Effector memory CD8-positive, alpha-beta T cell (primary cell): ENCODE measurements at regions not wholly inside any gene's neighbourhood (a gene's known extent, or its start where the extent isn't known, plus 50 kb on each side); places are given as distances from the start of the nearest gene placed in this dataset.

Source experiments
- ATAC-seq: fragments of 150-1000 bp; cut with Tn5 transposase; replicated peaks from 2 replicates; pipeline ENCODE4 v1.10.0; 2021; ENCODE audit warnings: mild to moderate bottlenecking, moderate library complexity
- DNase-seq, 3 experiments: peaks; one replicate each; pipeline ENCODE4 v3.0.0; 2021
- H3K27ac Mint-ChIP-seq, 2 donors: one replicate each; pipeline ENCODE4 v1.8.0; 2022; ENCODE audit warnings: mild to moderate bottlenecking in 2 of 2, mixed read lengths in 2 of 2, moderate library complexity in 2 of 2
- H3K27me3 Mint-ChIP-seq, 2 donors: one replicate each; pipeline ENCODE4 v1.8.0; 2022; ENCODE audit warnings: mixed read lengths in 2 of 2
- H3K36me3 Mint-ChIP-seq: one replicate; pipeline ENCODE4 v1.8.0; 2022; ENCODE audit warnings: mild to moderate bottlenecking, moderate library complexity, mixed read lengths; ENCODE audit not compliant: insufficient read depth
- H3K4me1 Mint-ChIP-seq, 2 donors: one replicate each; pipeline ENCODE4 v1.8.0; 2022; ENCODE audit warnings: low read depth in 2 of 2, mixed read lengths in 2 of 2
- H3K4me3 Mint-ChIP-seq, 2 donors: one replicate each; pipeline ENCODE4 v1.8.0; 2022; ENCODE audit warnings: mild to moderate bottlenecking in 2 of 2, mixed read lengths in 2 of 2, moderate library complexity in 2 of 2
- H3K9me3 Mint-ChIP-seq, 2 donors: one replicate each; pipeline ENCODE4 v1.8.0; 2022; ENCODE audit warnings: mixed read lengths in 2 of 2

- peaks cover 3% of the 10 kb centered on the region for H3K36me3 Mint-ChIP-seq
- no peaks in the 10 kb centered on the region for H3K4me1 Mint-ChIP-seq
- H3K9me3 Mint-ChIP-seq = no peaks in the 10 kb centered on the region
- H3K27ac Mint-ChIP-seq = no peak overlapping the region
- no peak overlapping the region for H3K4me3 Mint-ChIP-seq
- no peak for ATAC-seq
- no peaks in the 10 kb centered on the region for H3K27me3 Mint-ChIP-seq
- no peak for DNase-seq
Measured at GRCh38 chr1:232438476-232438875, 191.5 kb downstream of the SIPA1L2 start.

DNA sequence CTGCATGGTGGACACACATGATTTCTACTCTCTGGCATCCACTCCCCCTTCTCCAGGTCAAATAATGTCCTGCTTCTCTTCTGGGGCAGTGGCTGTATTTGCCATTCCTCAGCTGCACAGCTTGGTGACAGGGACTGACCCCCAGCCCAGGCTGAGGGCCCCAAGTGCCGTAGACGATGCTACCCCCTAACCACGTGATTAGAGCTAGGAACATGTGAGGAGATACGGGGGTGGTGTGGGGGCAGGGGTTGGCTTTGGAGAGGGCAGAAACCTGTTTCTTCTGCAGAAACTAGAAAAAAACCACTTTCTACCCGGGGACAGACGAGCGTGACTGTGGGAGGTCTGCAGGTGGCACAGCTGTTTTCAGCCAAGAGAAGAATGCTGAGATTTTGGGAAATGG lies 192.4 kb downstream of the SIPA1L2 start:
- Mint-ChIP-seq H3K36me3 (peaks cover 3% of the 10 kb centered on the region), H3K4me3 (no peak overlapping the region), H3K4me1 (no peaks in the 10 kb centered on the region), H3K27ac (no peak overlapping the region), H3K9me3 (no peaks in the 10 kb centered on the region), H3K27me3 (no peaks in the 10 kb centered on the region)
- ATAC-seq = no peak
- DNase-seq = no peak

GRCh38 chr1:232435729-232436128 lies 194.2 kb downstream of the SIPA1L2 start:
- Mint-ChIP-seq H3K27me3 (peaks cover 0 to 4% of the 10 kb centered on the region in 2 donors), H3K27ac (no peak overlapping the region), H3K4me3 (no peak overlapping the region), H3K9me3 (no peaks in the 10 kb centered on the region), H3K36me3 (peaks cover 3% of the 10 kb centered on the region), H3K4me1 (no peaks in the 10 kb centered on the region)
- ATAC-seq (no peak), DNase-seq (no peak)

GRCh38 chr1:232432313-232432712 lies 197.6 kb downstream of the SIPA1L2 start:
- DNase-seq (no peak), ATAC-seq (no peak)
- Mint-ChIP-seq H3K27me3 (peaks cover 0 to 7% of the 10 kb centered on the region in 2 donors), H3K4me3 (no peak overlapping the region), H3K27ac (no peak overlapping the region), H3K9me3 (no peaks in the 10 kb centered on the region), H3K36me3 (no peaks in the 10 kb centered on the region), H3K4me1 (no peaks in the 10 kb centered on the region)

- ATAC-seq (no peak), DNase-seq (no peak)
- Mint-ChIP-seq H3K27ac (no peak overlapping the region), H3K4me1 (no peaks in the 10 kb centered on the region), H3K36me3 (no peaks in the 10 kb centered on the region), H3K9me3 (no peaks in the 10 kb centered on the region), H3K27me3 (peaks cover 0 to 7% of the 10 kb centered on the region in 2 donors), H3K4me3 (no peak overlapping the region)
Measured at GRCh38 chr1:232431748-232432147, 198.2 kb downstream of the SIPA1L2 start.

DNA sequence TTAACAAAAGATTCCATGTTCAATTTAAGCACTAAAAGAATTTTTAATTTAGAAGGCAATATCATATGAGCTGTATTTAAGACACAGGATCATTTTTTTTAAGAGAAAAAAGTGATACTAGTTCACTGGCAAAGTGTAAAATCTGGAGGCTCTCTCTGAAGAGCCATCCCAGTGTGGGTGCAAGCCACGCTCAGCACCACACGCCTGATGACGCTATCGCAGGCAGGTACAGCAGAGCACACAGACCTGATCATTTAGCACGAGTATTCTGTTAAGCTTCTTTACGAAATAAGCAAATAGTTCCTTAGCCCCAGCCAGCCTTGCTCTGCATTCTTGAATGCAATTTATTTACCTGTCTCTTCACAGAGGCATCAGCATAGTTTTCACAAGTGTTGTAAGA lies 198.6 kb downstream of the SIPA1L2 start:
- no peaks in the 10 kb centered on the region for H3K36me3 Mint-ChIP-seq
- H3K27me3 Mint-ChIP-seq = peaks cover 0 to 7% of the 10 kb centered on the region in 2 donors
- H3K4me1 Mint-ChIP-seq = no peaks in the 10 kb centered on the region
- H3K9me3 Mint-ChIP-seq = no peaks in the 10 kb centered on the region
- DNase-seq = no peak
- ATAC-seq = no peak
- H3K4me3 Mint-ChIP-seq = no peak overlapping the region
- no peak overlapping the region for H3K27ac Mint-ChIP-seq

DNA sequence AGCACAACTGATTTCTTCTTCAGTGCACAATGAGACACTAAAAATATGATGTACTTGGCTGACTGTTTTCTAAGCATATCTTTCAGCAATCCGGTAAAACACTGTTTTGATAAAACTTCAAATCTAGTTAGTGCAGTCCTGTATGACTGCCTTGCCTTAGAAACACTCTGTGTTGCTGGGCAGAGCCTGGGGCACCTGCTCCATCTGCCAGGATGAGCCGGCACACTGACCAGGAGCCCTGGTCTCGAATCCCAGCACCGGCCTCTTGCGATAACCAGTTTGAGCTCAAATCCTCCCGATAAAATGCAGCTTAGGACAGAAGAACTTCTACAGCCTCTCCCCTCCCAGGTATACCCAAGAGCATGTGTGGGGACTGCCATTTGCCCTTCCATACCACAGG lies 199.5 kb downstream of the SIPA1L2 start:
- Mint-ChIP-seq H3K9me3 (no peaks in the 10 kb centered on the region), H3K4me1 (no peaks in the 10 kb centered on the region), H3K27ac (no peak overlapping the region), H3K36me3 (no peaks in the 10 kb centered on the region), H3K27me3 (peaks cover 0 to 7% of the 10 kb centered on the region in 2 donors), H3K4me3 (no peak overlapping the region)
- DNase-seq = no peak
- no peak for ATAC-seq

- Mint-ChIP-seq H3K4me1 (no peaks in the 10 kb centered on the region), H3K27me3 (peaks cover 0 to 7% of the 10 kb centered on the region in 2 donors), H3K4me3 (no peak overlapping the region), H3K9me3 (no peaks in the 10 kb centered on the region), H3K36me3 (no peaks in the 10 kb centered on the region), H3K27ac (peak overlapping the region in 1 of 2 donors; percentile 73)
- ATAC-seq = no peak
- no peak for DNase-seq
Measured at GRCh38 chr1:232428786-232429530, 201.0 kb downstream of the SIPA1L2 start.

DNA sequence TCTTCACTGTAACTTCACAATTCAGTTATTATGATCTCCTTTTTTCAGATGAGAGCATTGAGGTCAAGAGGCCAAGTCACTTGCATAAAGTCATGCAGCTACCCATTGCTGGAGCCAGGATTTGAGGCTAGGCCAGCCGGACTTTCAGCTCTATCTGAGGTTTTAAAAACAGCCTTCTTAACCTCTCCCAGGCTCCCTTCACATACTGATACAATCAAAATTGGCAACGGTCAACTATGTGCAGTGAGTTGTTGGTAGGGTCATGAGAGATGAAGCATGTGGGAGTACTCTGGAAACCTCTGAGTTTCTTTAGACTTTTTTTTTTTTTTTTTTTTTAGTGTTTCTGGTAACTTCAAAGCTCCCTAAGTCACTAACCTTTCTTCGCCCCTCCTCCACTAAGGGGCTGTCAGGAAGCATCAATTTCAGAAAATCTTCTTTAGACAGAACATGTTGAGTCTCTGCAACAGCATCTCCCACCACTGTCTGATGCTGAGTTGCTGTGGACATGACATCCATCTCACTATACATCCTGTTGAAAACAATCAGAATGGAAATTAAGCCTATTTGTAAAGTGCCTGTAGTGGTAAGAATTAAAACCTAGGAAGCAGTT lies 201.8 kb downstream of the SIPA1L2 start:
- Mint-ChIP-seq H3K27me3 (peaks cover 0 to 7% of the 10 kb centered on the region in 2 donors), H3K4me3 (no peak overlapping the region), H3K27ac (peak overlapping the region in 1 of 2 donors; percentile 73), H3K9me3 (no peaks in the 10 kb centered on the region), H3K4me1 (no peaks in the 10 kb centered on the region), H3K36me3 (no peaks in the 10 kb centered on the region)
- no peak for DNase-seq
- no peak for ATAC-seq

- Mint-ChIP-seq H3K27ac (no peak overlapping the region), H3K4me3 (no peak overlapping the region), H3K27me3 (peaks cover 0 to 7% of the 10 kb centered on the region in 2 donors), H3K36me3 (no peaks in the 10 kb centered on the region), H3K9me3 (no peaks in the 10 kb centered on the region), H3K4me1 (peaks cover 0 to 3% of the 10 kb centered on the region in 2 donors)
- DNase-seq (no peak), ATAC-seq (no peak)
Measured at GRCh38 chr1:232426801-232427200, 203.1 kb downstream of the SIPA1L2 start.

- no peaks in the 10 kb centered on the region for H3K9me3 Mint-ChIP-seq
- H3K4me1 Mint-ChIP-seq = peaks cover 0 to 5% of the 10 kb centered on the region in 2 donors
- ATAC-seq = no peak
- no peak for DNase-seq
- H3K4me3 Mint-ChIP-seq = no peak overlapping the region
- H3K27me3 Mint-ChIP-seq = peaks cover 0 to under 1% of the 10 kb centered on the region in 2 donors
- no peaks in the 10 kb centered on the region for H3K36me3 Mint-ChIP-seq
- H3K27ac Mint-ChIP-seq = no peak overlapping the region
Measured at GRCh38 chr1:232425421-232425820, 204.5 kb downstream of the SIPA1L2 start.

- peaks cover 0 to 5% of the 10 kb centered on the region in 2 donors for H3K4me1 Mint-ChIP-seq
- no peak overlapping the region for H3K4me3 Mint-ChIP-seq
- no peak overlapping the region for H3K27ac Mint-ChIP-seq
- ATAC-seq (no peak), DNase-seq (no peak)
- H3K9me3 Mint-ChIP-seq = no peaks in the 10 kb centered on the region
- H3K36me3 Mint-ChIP-seq = no peaks in the 10 kb centered on the region
- H3K27me3 Mint-ChIP-seq = no peaks in the 10 kb centered on the region
Measured at GRCh38 chr1:232423591-232423990, 206.3 kb downstream of the SIPA1L2 start.

GRCh38 chr1:232422898-232423297 lies 207.0 kb downstream of the SIPA1L2 start:
- H3K9me3 Mint-ChIP-seq = no peaks in the 10 kb centered on the region

GRCh38 chr1:232422098-232422497 lies 207.8 kb downstream of the SIPA1L2 start:
- peaks cover 3% of the 10 kb centered on the region for H3K36me3 Mint-ChIP-seq
- ATAC-seq (no peak), DNase-seq (no peak)
- H3K27me3 Mint-ChIP-seq = no peaks in the 10 kb centered on the region
- peak overlapping the region in 1 of 2 donors; percentile 17 for H3K27ac Mint-ChIP-seq
- H3K4me1 Mint-ChIP-seq = peaks cover 0 to 5% of the 10 kb centered on the region in 2 donors
- no peaks in the 10 kb centered on the region for H3K9me3 Mint-ChIP-seq
- H3K4me3 Mint-ChIP-seq = no peak overlapping the region

More at GRCh38 chr1:232422898-232423297, 207.0 kb downstream of the SIPA1L2 start:
- ATAC-seq = no peak
- Mint-ChIP-seq H3K27ac (no peak overlapping the region), H3K27me3 (no peaks in the 10 kb centered on the region), H3K4me1 (peaks cover 0 to 5% of the 10 kb centered on the region in 2 donors), H3K36me3 (no peaks in the 10 kb centered on the region), H3K4me3 (no peak overlapping the region)
- no peak for DNase-seq
